ENCODE measurements at regions not wholly inside any gene's neighbourhood (a gene's known extent, or its start where the extent isn't known, plus 50 kb on each side); places are given as distances from the start of the nearest gene placed in this dataset.

DNA sequence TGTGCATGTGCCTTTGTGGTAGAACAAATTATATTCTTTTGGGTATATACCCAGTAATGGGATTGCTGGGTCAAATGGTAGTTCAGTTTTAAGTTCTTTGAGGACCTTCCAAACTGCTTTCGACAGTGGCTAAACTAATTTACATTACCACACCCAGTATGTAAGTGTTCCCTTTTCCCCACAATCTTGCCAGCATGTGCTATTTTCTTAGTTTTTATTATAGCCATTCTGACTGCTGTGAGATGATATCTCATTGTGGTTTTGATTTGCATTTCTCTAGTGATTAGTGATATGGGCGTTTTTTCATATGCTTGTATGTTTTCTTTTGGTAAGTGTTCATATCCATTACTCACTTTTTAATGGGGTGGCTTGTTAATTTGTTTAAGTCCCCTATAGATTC is 251.6 kb upstream of the DEFB112 start:
- TF ChIP-seq, protein P1, sequence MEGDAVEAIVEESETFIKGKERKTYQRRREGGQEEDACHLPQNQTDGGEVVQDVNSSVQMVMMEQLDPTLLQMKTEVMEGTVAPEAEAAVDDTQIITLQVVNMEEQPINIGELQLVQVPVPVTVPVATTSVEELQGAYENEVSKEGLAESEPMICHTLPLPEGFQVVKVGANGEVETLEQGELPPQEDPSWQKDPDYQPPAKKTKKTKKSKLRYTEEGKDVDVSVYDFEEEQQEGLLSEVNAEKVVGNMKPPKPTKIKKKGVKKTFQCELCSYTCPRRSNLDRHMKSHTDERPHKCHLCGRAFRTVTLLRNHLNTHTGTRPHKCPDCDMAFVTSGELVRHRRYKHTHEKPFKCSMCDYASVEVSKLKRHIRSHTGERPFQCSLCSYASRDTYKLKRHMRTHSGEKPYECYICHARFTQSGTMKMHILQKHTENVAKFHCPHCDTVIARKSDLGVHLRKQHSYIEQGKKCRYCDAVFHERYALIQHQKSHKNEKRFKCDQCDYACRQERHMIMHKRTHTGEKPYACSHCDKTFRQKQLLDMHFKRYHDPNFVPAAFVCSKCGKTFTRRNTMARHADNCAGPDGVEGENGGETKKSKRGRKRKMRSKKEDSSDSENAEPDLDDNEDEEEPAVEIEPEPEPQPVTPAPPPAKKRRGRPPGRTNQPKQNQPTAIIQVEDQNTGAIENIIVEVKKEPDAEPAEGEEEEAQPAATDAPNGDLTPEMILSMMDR (IDR thresholded peaks at IDR 0.05): no peak
- no peak for TF ChIP-seq POLR2A (IDR thresholded peaks at IDR 0.05; ENCODE audit: low read depth)
